GM19035 (cell line): ENCODE measurements at regions not wholly inside any gene's neighbourhood (a gene's known extent, or its start where the extent isn't known, plus 50 kb on each side); places are given as distances from the start of the nearest gene placed in this dataset.
"Not testable (repeated sequence)": the region's sequence is repeated elsewhere in the genome, so short reads cannot be mapped to it uniquely, and the experiment has no call there.

Experiments
- ATAC-seq: cut with Tn5 transposase; IDR thresholded peaks from one replicate; pipeline ENCODE4 v1.9.1; 2021; ENCODE audit not compliant: unreplicated experiment

DNA sequence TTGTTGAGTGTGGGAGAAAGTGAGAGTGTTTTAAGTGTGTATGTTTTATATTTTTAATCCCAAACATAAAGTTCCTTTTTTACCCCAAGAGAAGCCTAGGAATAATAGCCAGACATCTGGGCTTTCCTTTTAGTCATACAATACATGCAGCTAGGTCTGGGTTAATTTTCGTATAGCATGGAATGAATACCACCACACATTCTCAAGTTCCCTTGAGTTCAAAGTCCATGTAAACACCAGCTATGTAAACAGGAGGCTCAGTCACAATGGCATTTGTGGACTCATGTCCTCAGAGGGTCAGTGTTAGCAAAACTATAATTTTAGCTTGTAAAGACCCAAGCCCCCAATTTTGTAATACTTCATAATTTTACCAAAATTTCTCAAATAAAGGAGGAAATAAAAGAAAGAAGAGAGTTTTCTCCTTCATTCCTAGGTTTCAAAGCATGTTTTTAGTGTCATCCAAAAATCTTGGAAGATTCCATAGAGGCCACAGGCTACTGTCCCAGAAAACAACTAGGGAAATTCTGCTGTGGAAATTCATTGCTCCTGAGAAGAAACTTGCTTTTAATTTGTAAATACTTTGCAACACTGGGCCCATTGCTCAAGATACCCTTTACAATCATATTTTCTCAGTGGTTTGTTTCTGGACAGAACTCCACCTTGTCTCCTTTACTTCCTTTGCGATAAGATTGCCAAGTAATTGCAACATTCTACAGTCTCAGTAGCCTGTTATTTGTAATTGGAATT is 671.2 kb downstream of the COL12A1 start:
- no peak for ATAC-seq

DNA sequence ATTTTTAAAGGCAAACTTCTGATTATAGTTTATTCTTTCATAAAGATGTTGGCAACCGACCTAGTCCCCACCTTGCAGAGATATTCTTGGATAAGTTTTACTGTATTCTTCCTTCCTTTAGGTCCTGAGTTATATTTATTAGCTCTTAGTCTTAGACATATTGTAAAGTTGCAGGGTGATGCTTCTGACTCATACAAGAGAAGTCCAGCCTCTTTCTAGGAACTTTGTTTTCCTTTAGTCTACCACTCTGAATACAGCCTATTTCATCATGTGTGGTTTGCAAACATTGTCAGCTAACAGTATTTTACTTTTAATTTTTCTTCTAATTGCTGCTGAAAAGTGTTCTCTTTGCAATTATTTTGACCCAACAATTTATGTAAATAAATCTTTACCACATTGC is 686.7 kb downstream of the COL12A1 start:
- ATAC-seq: no peak

DNA sequence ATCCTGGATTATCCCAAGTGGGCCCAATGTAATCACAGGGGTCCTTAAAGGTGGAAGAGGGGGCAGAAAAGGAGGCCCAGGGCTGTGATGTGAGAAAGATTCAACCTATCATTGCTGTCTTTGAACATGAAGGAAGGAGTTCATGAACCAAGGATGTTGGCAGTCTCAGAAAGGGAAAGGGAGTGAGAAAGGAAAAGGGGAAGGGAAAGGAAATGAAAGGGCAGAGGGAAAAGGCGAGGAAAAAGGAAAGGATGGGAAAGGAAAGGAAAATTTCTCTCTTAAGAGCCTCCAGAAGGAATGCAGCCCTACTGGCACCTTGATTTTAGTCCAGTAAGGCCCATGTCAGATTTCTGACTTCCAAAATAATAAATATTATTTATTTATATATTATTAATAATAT is 687.8 kb downstream of the COL12A1 start:
- ATAC-seq: no peak

DNA sequence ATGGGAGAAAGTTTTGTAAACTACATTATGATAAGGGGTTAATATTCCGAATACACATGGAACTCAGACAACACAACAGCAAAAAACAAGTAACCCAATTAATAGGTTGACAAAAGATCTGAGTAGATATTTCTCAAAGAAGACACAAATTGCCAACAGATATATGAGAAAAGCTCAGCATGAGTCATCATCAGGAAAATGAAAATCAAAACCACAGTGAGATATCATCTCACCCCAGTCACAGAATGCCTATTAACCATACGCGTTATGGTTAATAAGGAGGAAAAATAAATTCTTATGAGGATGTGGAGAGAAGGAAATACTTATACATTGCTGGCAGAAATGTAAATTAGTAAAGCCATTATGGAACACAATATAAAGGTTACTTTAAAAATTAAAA is 695.0 kb downstream of the COL12A1 start:
- ATAC-seq: no peak

DNA sequence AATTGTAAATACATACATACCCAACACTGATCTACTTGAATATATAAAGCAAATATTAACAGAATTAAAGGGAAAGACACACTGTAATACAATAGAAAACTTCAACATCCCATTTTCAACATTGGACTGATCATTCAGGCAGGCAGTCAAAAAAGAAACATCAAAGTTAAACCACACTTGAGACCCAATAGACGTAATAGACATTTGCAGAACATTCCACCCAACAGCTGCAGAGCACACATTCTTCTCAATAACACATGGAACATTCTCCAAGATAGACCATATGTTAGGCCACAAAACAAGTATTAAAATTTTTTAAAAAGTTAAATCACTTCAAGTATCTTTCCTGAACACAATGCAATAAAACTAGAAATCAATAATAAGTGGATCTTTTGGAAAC is 698.2 kb downstream of the COL12A1 start:
- no peak for ATAC-seq

GRCh38 chr6:74505391-74505790 is 700.5 kb downstream of the COL12A1 start:
- no peak for ATAC-seq

DNA sequence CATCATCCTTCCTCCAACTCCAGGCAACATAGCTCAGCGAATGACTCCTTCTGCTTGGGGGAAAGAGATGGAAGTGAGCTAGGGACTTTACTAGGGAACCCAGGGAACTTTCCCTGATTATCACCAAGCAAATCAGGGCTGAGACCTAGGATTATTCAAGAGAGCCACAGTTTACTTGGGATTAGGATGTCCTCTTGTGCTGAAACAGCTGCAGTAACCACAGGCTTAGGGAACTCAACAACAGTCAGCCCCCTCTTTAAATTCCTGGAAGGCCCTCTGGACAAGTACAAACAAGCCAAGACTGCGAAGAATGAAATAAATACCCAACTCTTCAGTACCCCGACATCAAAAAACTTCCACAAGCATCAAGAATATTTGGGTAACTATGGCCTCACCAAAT is 700.9 kb downstream of the COL12A1 start:
- ATAC-seq: no peak

GRCh38 chr6:74492587-74492986 is 713.3 kb downstream of the COL12A1 start:
- no peak for ATAC-seq

DNA sequence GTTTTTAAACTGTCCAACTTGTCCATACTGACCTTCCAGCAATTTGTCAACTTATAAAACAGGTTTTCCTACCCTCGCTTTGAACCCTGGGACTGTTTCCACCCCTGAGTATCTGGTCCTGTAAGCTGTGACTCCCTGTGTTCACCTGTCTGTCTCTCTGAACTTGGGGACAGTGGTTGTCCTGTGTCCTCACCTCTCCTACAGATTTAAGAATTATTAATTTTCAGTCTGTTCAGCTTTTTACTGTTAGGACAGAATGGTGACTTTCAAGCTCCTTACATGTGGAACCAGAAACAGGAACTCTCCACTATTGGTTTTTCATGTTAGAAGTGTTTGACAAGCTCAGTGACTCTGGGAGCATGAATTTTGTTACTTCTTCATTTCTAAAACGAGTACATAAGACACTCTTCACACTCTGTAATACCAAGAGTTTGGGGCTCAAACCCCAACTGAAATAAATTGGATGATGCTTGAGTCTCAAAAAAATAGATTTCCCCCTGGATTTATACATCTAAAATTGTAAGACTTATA is 713.9 kb downstream of the COL12A1 start:
- ATAC-seq: no peak

GRCh38 chr6:74488726-74489125 is 717.1 kb downstream of the COL12A1 start:
- not testable (repeated sequence) for ATAC-seq

GRCh38 chr6:74482180-74482579 is 723.7 kb downstream of the COL12A1 start:
- no peak for ATAC-seq

DNA sequence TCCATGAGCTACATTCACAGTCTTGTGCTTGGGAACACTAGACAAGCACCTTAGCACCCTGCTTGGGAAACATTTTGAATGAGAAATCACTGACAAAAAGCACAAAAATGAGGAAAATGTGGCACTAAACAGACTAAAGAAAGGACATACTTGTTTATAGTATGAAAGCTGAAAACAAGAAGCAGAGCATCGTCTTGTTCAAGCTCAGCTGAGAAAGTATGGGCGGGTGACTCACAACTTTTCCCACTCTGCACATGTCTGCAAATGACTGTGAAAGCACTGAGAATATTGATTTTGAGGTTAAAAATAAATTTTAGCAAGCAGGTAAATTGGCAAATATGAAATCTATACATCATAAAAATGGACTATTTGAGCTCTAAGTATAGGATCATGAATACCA is 725.3 kb downstream of the COL12A1 start:
- no peak for ATAC-seq

DNA sequence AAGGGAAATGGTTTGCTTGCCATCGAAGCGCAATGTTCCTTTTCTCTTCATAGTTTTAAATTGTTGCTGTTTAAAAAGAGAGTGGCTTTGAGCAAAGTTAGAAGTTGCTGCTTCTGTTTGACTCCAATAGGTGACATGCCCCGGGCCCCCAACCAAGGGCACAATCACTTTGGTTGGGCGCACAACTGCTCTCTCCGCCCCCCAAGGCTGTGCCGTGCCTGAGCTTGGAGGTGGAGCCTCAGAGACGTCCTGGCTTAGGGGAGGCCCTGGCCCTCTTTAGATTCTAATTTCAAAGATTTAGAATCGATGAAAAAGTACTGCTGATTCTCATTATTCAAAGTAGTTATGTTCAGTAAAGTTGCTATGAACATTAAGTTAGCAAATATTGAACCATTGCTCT is 725.9 kb downstream of the COL12A1 start:
- no peak for ATAC-seq

- ATAC-seq: no peak
These were observed 726.4 kb downstream of the COL12A1 start for GRCh38 chr6:74479420-74479819.

DNA sequence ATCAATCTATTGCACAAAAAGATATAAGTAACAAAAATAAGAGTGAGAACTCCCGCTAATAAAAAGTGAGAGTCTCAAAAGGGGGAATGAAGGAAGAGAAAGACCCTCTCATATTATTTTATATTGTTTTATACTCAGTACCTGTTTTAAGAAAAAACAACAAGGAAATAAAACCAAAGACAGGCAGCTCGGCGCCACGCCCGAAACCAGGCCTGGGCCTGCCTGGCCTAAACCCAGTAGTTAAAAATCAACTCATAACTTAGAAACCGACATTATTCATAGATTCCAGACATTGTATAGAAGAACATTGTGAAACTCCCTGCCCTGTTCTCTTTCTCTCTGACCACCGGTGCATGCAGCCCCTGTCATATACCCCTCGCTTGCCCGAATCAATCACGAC is 731.8 kb downstream of the COL12A1 start:
- ATAC-seq: not testable (repeated sequence)

DNA sequence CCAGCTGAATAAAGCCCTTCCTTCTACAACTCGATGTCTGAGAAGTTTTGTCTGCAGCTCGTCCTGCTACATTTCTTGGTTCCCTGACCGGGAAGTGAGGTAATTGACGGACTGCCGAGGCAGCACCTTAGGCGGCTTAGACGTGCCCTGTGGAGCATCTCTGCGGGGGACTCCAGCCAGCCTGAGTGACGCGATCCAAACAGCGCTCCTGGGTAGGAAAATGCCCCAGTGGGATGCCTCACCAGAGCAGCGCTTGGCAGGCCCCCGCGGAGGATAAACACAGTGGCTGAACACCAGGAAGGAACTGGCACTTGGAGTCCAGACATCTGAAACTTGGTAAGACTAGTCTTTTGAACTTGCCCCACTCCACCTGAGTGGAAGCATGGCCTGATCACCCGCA is 737.3 kb downstream of the COL12A1 start:
- ATAC-seq: not testable (repeated sequence)

DNA sequence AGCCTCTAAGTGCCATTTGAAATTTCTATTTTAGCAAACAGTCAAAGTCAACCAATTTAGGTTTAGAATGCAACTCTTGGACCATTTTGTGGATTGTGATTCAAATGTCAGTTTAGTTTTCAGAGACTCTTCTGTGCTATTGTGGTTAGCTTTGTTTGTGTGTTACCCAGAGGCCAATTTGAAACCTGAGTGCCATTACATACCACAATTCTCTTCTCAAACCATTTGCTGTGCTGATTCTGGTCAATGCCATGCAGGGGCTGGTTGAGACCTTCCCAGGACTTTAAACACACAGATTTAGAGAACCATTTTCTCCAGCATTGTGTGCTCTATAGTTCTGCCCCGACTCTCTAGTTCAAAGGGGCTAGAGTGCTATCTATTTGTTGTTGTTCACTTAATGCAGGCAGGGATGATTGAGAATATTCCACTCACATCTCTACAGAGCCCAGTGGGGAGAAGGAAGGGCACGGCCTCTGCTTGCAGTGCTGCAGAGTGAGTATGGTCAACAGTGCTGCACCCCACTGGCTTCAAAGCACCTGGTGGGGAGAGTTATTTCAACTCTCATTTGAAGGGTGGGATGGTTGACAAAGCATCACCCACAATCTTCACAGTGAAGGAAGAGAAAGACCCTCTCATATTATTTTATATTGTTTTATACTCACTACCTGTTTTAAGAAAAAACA is 738.2 kb downstream of the COL12A1 start:
- ATAC-seq: no peak

GRCh38 chr6:74466572-74466971 is 739.3 kb downstream of the COL12A1 start:
- ATAC-seq: no peak

DNA sequence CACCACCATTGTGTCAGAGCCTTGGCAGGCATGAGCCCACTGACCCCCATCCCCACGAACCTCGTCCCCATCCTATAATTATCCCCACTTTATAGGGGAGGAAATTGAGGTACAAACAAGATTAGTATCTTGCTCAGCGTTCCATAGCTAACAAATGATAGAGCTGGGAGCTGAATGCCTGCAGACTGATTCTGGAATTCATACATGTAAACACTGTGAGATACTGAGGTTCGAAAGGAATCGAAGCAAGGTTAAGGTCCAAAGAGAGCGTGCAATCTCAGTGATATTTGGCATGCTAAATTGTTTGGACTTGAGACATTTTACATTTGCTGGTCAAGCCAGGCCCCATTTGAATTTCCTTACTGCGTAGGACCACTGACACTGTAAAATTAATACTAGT is 746.6 kb downstream of the COL12A1 start:
- ATAC-seq: no peak

GRCh38 chr6:74458536-74458935 is 747.3 kb downstream of the COL12A1 start:
- ATAC-seq: no peak

- no peak for ATAC-seq
These were observed 750.1 kb downstream of the COL12A1 start for GRCh38 chr6:74455786-74456185.

GRCh38 chr6:74451953-74452352 is 753.9 kb downstream of the COL12A1 start:
- no peak for ATAC-seq
